ENCODE measurements at regions not wholly inside any gene's neighbourhood (a gene's known extent, or its start where the extent isn't known, plus 50 kb on each side); places are given as distances from the start of the nearest gene placed in this dataset.

DNA sequence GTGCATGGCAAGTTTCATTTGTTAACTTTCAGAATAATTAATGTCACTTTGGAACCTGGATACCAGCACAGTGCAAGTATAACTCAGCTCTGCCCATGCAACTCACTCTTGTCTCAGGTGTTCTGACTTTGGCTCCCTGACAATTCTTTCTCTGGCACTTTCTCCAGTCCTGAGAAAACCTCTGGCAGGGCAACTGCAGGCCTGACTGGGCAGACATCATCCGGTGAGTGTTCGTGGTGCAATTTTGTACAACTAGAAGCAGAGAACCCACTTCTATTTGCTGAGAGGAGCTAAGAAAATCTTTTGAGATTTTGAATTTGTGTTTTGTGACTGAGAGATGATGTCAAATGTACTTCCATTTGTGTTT, 143.0 kb downstream of the AQP4 start:
- TF ChIP-seq SIN3A (IDR thresholded peaks at IDR 0.05; ENCODE audit: borderline replicate concordance, insufficient read depth, low read length) (no peak), POLR2AphosphoS5 (IDR thresholded peaks at IDR 0.05; ENCODE audit: low read depth, low read length) (no peak), TAF1 (IDR thresholded peaks at IDR 0.05; ENCODE audit: borderline replicate concordance, insufficient read depth, low read length) (no peak), FOXP2 (optimal IDR thresholded peaks at IDR 0.05; ENCODE audit: borderline replicate concordance, extremely low read depth, extremely low read length, insufficient read depth) (no peak)
- TF ChIP-seq, protein P1, sequence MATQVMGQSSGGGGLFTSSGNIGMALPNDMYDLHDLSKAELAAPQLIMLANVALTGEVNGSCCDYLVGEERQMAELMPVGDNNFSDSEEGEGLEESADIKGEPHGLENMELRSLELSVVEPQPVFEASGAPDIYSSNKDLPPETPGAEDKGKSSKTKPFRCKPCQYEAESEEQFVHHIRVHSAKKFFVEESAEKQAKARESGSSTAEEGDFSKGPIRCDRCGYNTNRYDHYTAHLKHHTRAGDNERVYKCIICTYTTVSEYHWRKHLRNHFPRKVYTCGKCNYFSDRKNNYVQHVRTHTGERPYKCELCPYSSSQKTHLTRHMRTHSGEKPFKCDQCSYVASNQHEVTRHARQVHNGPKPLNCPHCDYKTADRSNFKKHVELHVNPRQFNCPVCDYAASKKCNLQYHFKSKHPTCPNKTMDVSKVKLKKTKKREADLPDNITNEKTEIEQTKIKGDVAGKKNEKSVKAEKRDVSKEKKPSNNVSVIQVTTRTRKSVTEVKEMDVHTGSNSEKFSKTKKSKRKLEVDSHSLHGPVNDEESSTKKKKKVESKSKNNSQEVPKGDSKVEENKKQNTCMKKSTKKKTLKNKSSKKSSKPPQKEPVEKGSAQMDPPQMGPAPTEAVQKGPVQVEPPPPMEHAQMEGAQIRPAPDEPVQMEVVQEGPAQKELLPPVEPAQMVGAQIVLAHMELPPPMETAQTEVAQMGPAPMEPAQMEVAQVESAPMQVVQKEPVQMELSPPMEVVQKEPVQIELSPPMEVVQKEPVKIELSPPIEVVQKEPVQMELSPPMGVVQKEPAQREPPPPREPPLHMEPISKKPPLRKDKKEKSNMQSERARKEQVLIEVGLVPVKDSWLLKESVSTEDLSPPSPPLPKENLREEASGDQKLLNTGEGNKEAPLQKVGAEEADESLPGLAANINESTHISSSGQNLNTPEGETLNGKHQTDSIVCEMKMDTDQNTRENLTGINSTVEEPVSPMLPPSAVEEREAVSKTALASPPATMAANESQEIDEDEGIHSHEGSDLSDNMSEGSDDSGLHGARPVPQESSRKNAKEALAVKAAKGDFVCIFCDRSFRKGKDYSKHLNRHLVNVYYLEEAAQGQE (IDR thresholded peaks at IDR 0.05; ENCODE audit: insufficient read depth in 1 of 2, low read depth in 2 of 2, low read length in 2 of 2), result no peak

Data from PFSK-1 (cell line).